Neural progenitor cell (in vitro differentiated cells): ENCODE measurements at regions not wholly inside any gene's neighbourhood (a gene's known extent, or its start where the extent isn't known, plus 50 kb on each side); places are given as distances from the start of the nearest gene placed in this dataset.
A peak's percentile ranks its signal among the peaks of the same experiment; 100 is the strongest.

ENCODE experiments used
- DNase-seq: peaks from one replicate; pipeline ENCODE4 v3.0.0-alpha.2; 2016; ENCODE audit warnings: low spot score
- H2AFZ ChIP-seq: fragments of 200-600 bp; sonication (generic); replicated peaks from 2 replicates; pipeline ENCODE4 v1.6.1; 2016; ENCODE audit warnings: antibody characterized with exemption
- H3F3A ChIP-seq: fragments of 200-600 bp; sonication (generic); 2 replicates; pipeline ENCODE4 v1.6.1; 2016; ENCODE audit warnings: antibody characterized with exemption, low read depth
- H3K27ac ChIP-seq: fragments of 200-600 bp; sonication (generic); 2 replicates; pipeline ENCODE4 v1.5.1; 2016; ENCODE audit warnings: mild to moderate bottlenecking
- H3K27me3 ChIP-seq: fragments of 200-600 bp; sonication (generic); 2 replicates; pipeline ENCODE4 v1.6.1; 2016; ENCODE audit warnings: mild to moderate bottlenecking, moderate library complexity
- H3K36me3 ChIP-seq: fragments of 200-600 bp; sonication (generic); 2 replicates; pipeline ENCODE4 v1.5.1; 2016
- H3K4me1 ChIP-seq: fragments of 200-600 bp; sonication (generic); 2 replicates; pipeline ENCODE4 v1.6.1; 2016; ENCODE audit warnings: mixed run types
- H3K4me2 ChIP-seq: fragments of 200-600 bp; sonication (generic); 2 replicates; pipeline ENCODE4 v1.6.1; 2016
- H3K4me3 ChIP-seq: fragments of 200-600 bp; sonication (generic); 2 replicates; pipeline ENCODE4 v1.5.1; 2016
- H3K79me2 ChIP-seq: fragments of 200-600 bp; sonication (generic); 2 replicates; pipeline ENCODE4 v1.6.1; 2016; ENCODE audit warnings: low read depth
- H3K9ac ChIP-seq: fragments of 200-600 bp; sonication (generic); 2 replicates; pipeline ENCODE4 v1.6.1; 2016
- H3K9me3 ChIP-seq: fragments of 200-600 bp; sonication (generic); 2 replicates; pipeline ENCODE4 v1.5.1; 2016; ENCODE audit warnings: low read depth
- H4K20me1 ChIP-seq: fragments of 200-600 bp; sonication (generic); 2 replicates; pipeline ENCODE4 v1.6.1; 2016; ENCODE audit warnings: low read depth
- H3K27ac Mint-ChIP-seq: 3 replicates; pipeline ENCODE4 v1.8.0; 2021; ENCODE audit warnings: mixed read lengths
- H3K27me3 Mint-ChIP-seq: 2 replicates; pipeline ENCODE4 v1.8.0; 2022; ENCODE audit warnings: low read depth, mild to moderate bottlenecking, inconsistent platforms, moderate library complexity, mixed read lengths; ENCODE audit not compliant: insufficient read depth
- H3K36me3 Mint-ChIP-seq: 3 replicates; pipeline ENCODE4 v1.8.0; 2021; ENCODE audit warnings: mixed read lengths
- H3K4me1 Mint-ChIP-seq: 3 replicates; pipeline ENCODE4 v1.8.0; 2021; ENCODE audit warnings: mixed read lengths
- H3K4me3 Mint-ChIP-seq: 3 replicates; pipeline ENCODE4 v1.8.0; 2021; ENCODE audit warnings: mild to moderate bottlenecking, moderate library complexity, mixed read lengths
- H3K9me3 Mint-ChIP-seq: 3 replicates; pipeline ENCODE4 v1.8.0; 2020; ENCODE audit warnings: mixed read lengths
- EZH2 ChIP-seq: fragments of 200-600 bp; sonication (generic); IDR thresholded peaks from 2 replicates; pipeline ENCODE4 v1.6.1; 2017; ENCODE audit warnings: antibody characterized with exemption, mild to moderate bottlenecking, moderate library complexity
- EZH2phosphoT487 ChIP-seq: fragments of 200-600 bp; sonication (generic); IDR thresholded peaks from 2 replicates; pipeline ENCODE4 v1.6.1; 2017; ENCODE audit warnings: antibody characterized with exemption
- TF ChIP-seq, protein P1 (sequence below): fragments of 200-600 bp; sonication (generic); IDR thresholded peaks from 2 replicates; pipeline ENCODE4 v1.5.1; 2017; ENCODE audit warnings: antibody characterized with exemption, mild to moderate bottlenecking

DNA sequence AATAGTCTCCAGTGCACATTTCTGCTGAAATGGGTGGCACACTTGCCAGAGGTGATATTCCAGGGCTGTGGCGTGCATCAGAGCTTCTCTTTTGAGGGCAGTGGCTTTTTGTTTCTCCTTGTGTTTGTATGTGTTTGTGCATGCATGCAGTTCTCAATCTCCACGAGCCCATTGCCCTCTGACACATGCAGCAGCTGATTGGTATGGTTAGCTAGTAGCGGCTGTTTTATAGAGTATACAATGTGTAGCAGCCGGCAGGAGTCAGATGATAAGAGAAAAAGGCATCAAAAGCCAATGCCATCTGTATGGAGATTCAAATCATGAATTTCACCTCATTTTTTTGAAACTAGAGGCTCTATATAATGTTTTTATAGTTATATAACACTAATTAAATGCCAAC is 616.9 kb upstream of the STXBP6 start:
- Histone ChIP-seq H2AFZ (no peak overlapping the region), H3K27me3 (no peaks in the 10 kb centered on the region), H3K9me3 (no peaks in the 10 kb centered on the region), H3K36me3 (no peaks in the 10 kb centered on the region), H3K4me3 (no peak overlapping the region), H3K9ac (no peak overlapping the region), H3K79me2 (no peaks in the 10 kb centered on the region), H4K20me1 (no peaks in the 10 kb centered on the region), H3F3A (no peaks in the 10 kb centered on the region), H3K27ac (no peak overlapping the region), H3K4me1 (no peaks in the 10 kb centered on the region), H3K4me2 (no peak overlapping the region)
- no peak overlapping the region for H3K4me3 Mint-ChIP-seq
- no peaks in the 10 kb centered on the region for H3K27me3 Mint-ChIP-seq
- no peak for DNase-seq
- H3K36me3 Mint-ChIP-seq = no peaks in the 10 kb centered on the region
- TF ChIP-seq EZH2 (no peak), EZH2phosphoT487 (no peak)
- TF ChIP-seq, protein P1, sequence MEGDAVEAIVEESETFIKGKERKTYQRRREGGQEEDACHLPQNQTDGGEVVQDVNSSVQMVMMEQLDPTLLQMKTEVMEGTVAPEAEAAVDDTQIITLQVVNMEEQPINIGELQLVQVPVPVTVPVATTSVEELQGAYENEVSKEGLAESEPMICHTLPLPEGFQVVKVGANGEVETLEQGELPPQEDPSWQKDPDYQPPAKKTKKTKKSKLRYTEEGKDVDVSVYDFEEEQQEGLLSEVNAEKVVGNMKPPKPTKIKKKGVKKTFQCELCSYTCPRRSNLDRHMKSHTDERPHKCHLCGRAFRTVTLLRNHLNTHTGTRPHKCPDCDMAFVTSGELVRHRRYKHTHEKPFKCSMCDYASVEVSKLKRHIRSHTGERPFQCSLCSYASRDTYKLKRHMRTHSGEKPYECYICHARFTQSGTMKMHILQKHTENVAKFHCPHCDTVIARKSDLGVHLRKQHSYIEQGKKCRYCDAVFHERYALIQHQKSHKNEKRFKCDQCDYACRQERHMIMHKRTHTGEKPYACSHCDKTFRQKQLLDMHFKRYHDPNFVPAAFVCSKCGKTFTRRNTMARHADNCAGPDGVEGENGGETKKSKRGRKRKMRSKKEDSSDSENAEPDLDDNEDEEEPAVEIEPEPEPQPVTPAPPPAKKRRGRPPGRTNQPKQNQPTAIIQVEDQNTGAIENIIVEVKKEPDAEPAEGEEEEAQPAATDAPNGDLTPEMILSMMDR = no peak
- H3K4me1 Mint-ChIP-seq = no peaks in the 10 kb centered on the region
- H3K9me3 Mint-ChIP-seq = no peaks in the 10 kb centered on the region
- H3K27ac Mint-ChIP-seq = no peak overlapping the region

DNA sequence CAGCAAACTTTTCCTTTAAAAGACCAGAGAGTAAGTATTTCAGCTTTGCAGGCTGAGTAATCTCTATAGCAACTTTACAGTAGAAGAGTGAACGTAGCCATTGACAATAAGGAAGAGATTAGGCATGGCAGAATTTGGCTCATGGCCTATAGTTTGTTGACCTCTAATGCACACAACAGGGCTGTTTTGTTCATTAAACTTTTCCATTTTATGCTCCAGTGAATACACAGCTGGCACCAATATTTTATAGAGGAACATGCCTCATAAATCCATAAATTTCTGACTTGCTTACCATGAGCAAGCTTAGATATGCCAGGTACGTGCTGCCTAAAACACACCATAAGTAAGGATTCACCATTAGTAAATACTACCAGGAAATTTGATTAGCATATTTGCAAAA is 609.0 kb upstream of the STXBP6 start:
- Mint-ChIP-seq H3K9me3 (no peaks in the 10 kb centered on the region), H3K36me3 (no peaks in the 10 kb centered on the region), H3K27ac (no peak overlapping the region), H3K4me3 (no peak overlapping the region), H3K27me3 (no peaks in the 10 kb centered on the region), H3K4me1 (no peaks in the 10 kb centered on the region)
- Histone ChIP-seq H3K9me3 (no peaks in the 10 kb centered on the region), H3K4me1 (no peaks in the 10 kb centered on the region), H3K9ac (no peak overlapping the region), H4K20me1 (no peaks in the 10 kb centered on the region), H3K36me3 (no peaks in the 10 kb centered on the region), H3K4me2 (no peak overlapping the region), H3K4me3 (no peak overlapping the region), H3F3A (no peaks in the 10 kb centered on the region), H3K27ac (no peak overlapping the region), H2AFZ (no peak overlapping the region), H3K79me2 (no peaks in the 10 kb centered on the region), H3K27me3 (no peaks in the 10 kb centered on the region)
- TF ChIP-seq EZH2 = no peak
- TF ChIP-seq, protein P1 = no peak
- TF ChIP-seq EZH2phosphoT487 = no peak
- DNase-seq = no peak

DNA sequence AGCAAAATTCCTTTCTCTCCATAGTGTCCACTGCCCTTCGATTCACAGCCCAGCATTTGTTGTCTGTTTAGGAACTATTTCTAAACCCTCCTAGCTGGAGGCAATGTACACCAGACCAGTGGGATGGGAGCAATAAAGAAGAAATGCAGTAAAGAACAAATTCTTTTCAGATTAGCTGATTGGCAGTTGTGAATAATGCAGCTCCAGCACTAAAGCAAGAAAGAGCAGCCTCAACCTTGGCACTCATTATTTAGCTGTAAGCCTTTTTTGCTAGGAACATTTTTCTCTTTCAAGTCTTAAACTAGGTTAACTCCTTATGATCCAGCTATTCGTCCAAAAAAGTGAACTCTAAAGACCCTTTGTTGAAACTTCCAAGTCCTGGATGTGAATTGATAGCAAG is 580.5 kb upstream of the STXBP6 start:
- Mint-ChIP-seq H3K27ac (no peak overlapping the region), H3K4me1 (peaks cover 13% of the 10 kb centered on the region), H3K36me3 (no peaks in the 10 kb centered on the region), H3K27me3 (no peaks in the 10 kb centered on the region), H3K9me3 (no peaks in the 10 kb centered on the region), H3K4me3 (no peak overlapping the region)
- Histone ChIP-seq H3K9ac (no peak overlapping the region), H3K4me1 (peaks cover 7% of the 10 kb centered on the region), H3K4me3 (no peak overlapping the region), H4K20me1 (no peaks in the 10 kb centered on the region), H3F3A (no peaks in the 10 kb centered on the region), H3K79me2 (no peaks in the 10 kb centered on the region), H3K36me3 (no peaks in the 10 kb centered on the region), H3K27ac (no peak overlapping the region), H2AFZ (peak overlapping the region; percentile 60), H3K4me2 (no peak overlapping the region), H3K27me3 (no peaks in the 10 kb centered on the region), H3K9me3 (no peaks in the 10 kb centered on the region)
- no peak for TF ChIP-seq EZH2
- TF ChIP-seq EZH2phosphoT487 = no peak
- TF ChIP-seq, protein P1 = no peak
- peak; percentile 3 for DNase-seq

DNA sequence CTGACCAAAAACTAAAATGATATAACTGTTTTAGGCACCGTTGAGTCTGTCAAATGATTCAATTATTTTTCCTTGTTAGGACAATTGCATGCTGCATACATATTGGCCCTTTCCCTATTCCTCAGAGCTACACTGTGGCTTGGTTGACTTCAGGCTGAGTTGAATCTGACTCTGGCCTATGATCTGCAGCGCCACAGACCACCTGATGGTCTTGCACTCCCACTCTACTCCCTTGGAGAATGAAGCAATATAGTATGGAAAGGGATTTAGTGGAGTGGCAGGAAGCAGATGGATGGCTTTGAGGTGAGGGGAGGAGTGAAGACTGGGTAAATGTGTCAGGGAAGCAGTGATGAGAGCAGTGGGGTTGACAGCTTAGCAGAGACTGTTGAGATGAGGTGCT is 579.0 kb upstream of the STXBP6 start:
- Histone ChIP-seq H3K27ac (no peak overlapping the region), H3K4me1 (peaks cover 7% of the 10 kb centered on the region), H3K36me3 (no peaks in the 10 kb centered on the region), H4K20me1 (no peaks in the 10 kb centered on the region), H3K9me3 (no peaks in the 10 kb centered on the region), H3K27me3 (no peaks in the 10 kb centered on the region), H2AFZ (no peak overlapping the region), H3K9ac (no peak overlapping the region), H3K4me3 (no peak overlapping the region), H3F3A (no peaks in the 10 kb centered on the region), H3K79me2 (no peaks in the 10 kb centered on the region), H3K4me2 (no peak overlapping the region)
- Mint-ChIP-seq H3K4me3 (no peak overlapping the region), H3K36me3 (no peaks in the 10 kb centered on the region), H3K9me3 (no peaks in the 10 kb centered on the region), H3K27ac (no peak overlapping the region), H3K4me1 (peaks cover 11% of the 10 kb centered on the region), H3K27me3 (no peaks in the 10 kb centered on the region)
- TF ChIP-seq EZH2phosphoT487 = no peak
- TF ChIP-seq, protein P1 = no peak
- TF ChIP-seq EZH2 = no peak
- DNase-seq = no peak
